GM12878 (cell line): ENCODE measurements at regions not wholly inside any gene's neighbourhood (a gene's known extent, or its start where the extent isn't known, plus 50 kb on each side); places are given as distances from the start of the nearest gene placed in this dataset.

Source experiments
- ATAC-seq: fragments of 200-7000 bp; cut with Tn5 transposase; 3 replicates; pipeline ENCODE4 v1.9.1; 2020; ENCODE audit warnings: mild to moderate bottlenecking, moderate library complexity
- BruUV-seq: library from RNA; stranded (reverse); fragments of 400-500 nt; replicated peaks from 2 replicates; lab custom pipeline; 2021; lab: Mats Ljungman, UMichigan
- CTCF ChIA-PET: fragments of 300-600 bp; sonication (Branson Sonifier 250); formaldehyde crosslinking; extraction: SDS; loops from one replicate; lab custom pipeline; 2021; ENCODE audit warnings: inconsistent platforms; lab: Yijun Ruan, JAX
- POLR2A ChIA-PET: fragments of 350-600 bp; formaldehyde crosslinking; extraction: SDS; loops from one replicate; lab custom pipeline; 2021; ENCODE audit warnings: inconsistent platforms; lab: Charles Lee
- RAD21 ChIA-PET: fragments of 300-600 bp; sonication (Branson Sonifier 250); formaldehyde crosslinking; loops from one replicate; lab custom pipeline; 2023; ENCODE audit warnings: antibody characterized with exemption; ENCODE audit not compliant: unreplicated experiment; lab: Charles Lee
- SMC1A ChIA-PET: fragments of 300-600 bp; sonication (Branson Sonifier 250); formaldehyde crosslinking; loops from one replicate; lab custom pipeline; 2023; ENCODE audit not compliant: unreplicated experiment, uncharacterized antibody; lab: Charles Lee
- DNase-seq: peaks from one replicate; pipeline ENCODE4 v3.0.0-alpha.2; 2011; ENCODE audit warnings: low read depth, low spot score
- FAIRE-seq: peaks from 3 replicates; lab custom pipeline; 2011; peaks lifted over from hg19 to GRCh38; lab: Jason Lieb, UNC
- H2AFZ ChIP-seq: 2 replicates; pipeline ENCODE4 v1.6.0; 2011; ENCODE audit warnings: low read depth, low read length, control low read depth; ENCODE audit not compliant: control insufficient read depth
- H3K27ac ChIP-seq: 2 replicates; pipeline ENCODE4 v1.5.1; 2011; ENCODE audit warnings: control low read depth; ENCODE audit not compliant: control insufficient read depth, insufficient read depth
- H3K27me3 ChIP-seq, 2 experiments: replicated peaks in 1 of 2; 2 replicates each; pipeline versions ENCODE4 v1.6.0 to v1.6.1; 2011; ENCODE audit warnings: low read length in 1 of 2; ENCODE audit not compliant: control insufficient read depth in 2 of 2, insufficient read depth in 2 of 2
- H3K36me3 ChIP-seq, 2 experiments: 2 replicates each; pipeline ENCODE4 v1.5.1; 2011; ENCODE audit warnings: low read length in 1 of 2; ENCODE audit not compliant: control insufficient read depth in 2 of 2, insufficient read depth in 2 of 2
- H3K4me1 ChIP-seq: 2 replicates; pipeline ENCODE4 v1.6.1; 2011; ENCODE audit warnings: mild to moderate bottlenecking, low read length, moderate library complexity, mixed read lengths; ENCODE audit not compliant: control insufficient read depth, insufficient read depth
- H3K4me2 ChIP-seq: 2 replicates; pipeline ENCODE4 v1.6.0; 2011; ENCODE audit warnings: control low read depth; ENCODE audit not compliant: control insufficient read depth, insufficient read depth
- H3K4me3 ChIP-seq: fragments of 200-600 bp; sonication (generic); 2 replicates; pipeline ENCODE4 v1.5.1; 2016
- H3K79me2 ChIP-seq: 2 replicates; pipeline ENCODE4 v1.6.0; 2011; ENCODE audit warnings: low read length; ENCODE audit not compliant: control insufficient read depth, insufficient read depth
- H3K9ac ChIP-seq: 2 replicates; pipeline ENCODE4 v1.8.0; 2011; ENCODE audit warnings: low read length, control low read depth, mixed read lengths; ENCODE audit not compliant: control insufficient read depth, insufficient read depth
- H3K9me3 ChIP-seq: replicated peaks from 3 replicates; pipeline ENCODE4 v1.5.1; 2011; ENCODE audit warnings: mild to moderate bottlenecking, low read length; ENCODE audit not compliant: control insufficient read depth, insufficient read depth
- H4K20me1 ChIP-seq: 2 replicates; pipeline ENCODE4 v1.6.0; 2011; ENCODE audit not compliant: control insufficient read depth, insufficient read depth
- ESRRA ChIP-seq: IDR thresholded peaks from 2 replicates; pipeline ENCODE4 v1.6.1; 2012; ENCODE audit warnings: mild to moderate bottlenecking, low read length, improper control_type of control experiment
- ETV6 ChIP-seq, 2 experiments: fragments of 450-650 bp in 1 of 2; IDR thresholded peaks in 1 of 2; conservative IDR thresholded peaks in 1 of 2; 2 replicates each; pipeline ENCODE4 v1.6.1; 2014; ENCODE audit warnings: antibody characterized with exemption in 1 of 2, borderline replicate concordance in 1 of 2, low read depth in 1 of 2, mild to moderate bottlenecking in 1 of 2, moderate library complexity in 1 of 2
- MEF2A ChIP-seq: IDR thresholded peaks from 2 replicates; pipeline ENCODE4 v1.6.1; 2011; ENCODE audit warnings: low read depth, mild to moderate bottlenecking, low read length, moderate library complexity; ENCODE audit not compliant: insufficient read depth
- MEF2B ChIP-seq: fragments of 450-650 bp; IDR thresholded peaks from 2 replicates; pipeline ENCODE4 v1.6.1; 2018; ENCODE audit warnings: mild to moderate bottlenecking, moderate library complexity; ENCODE audit not compliant: partially characterized antibody, poor library complexity, severe bottlenecking
- NR2C2 ChIP-seq: IDR thresholded peaks from 2 replicates; pipeline ENCODE4 v1.6.1; 2011; ENCODE audit warnings: borderline replicate concordance, low read depth; ENCODE audit not compliant: control insufficient read depth, insufficient read length
- PAX5 ChIP-seq: IDR thresholded peaks from 2 replicates; pipeline ENCODE4 v1.6.1; 2011; ENCODE audit warnings: low read depth, low read length, borderline replicate concordance
- RAD51 ChIP-seq: fragments of 450-650 bp; IDR thresholded peaks from 2 replicates; pipeline ENCODE4 v1.6.1; 2016; ENCODE audit warnings: moderate library complexity, mild to moderate bottlenecking, inconsistent platforms
- SP1 ChIP-seq: IDR thresholded peaks from one replicate; pipeline ENCODE4 v1.6.1; 2011; ENCODE audit warnings: low read depth, low read length
- ZNF384 ChIP-seq: IDR thresholded peaks from 2 replicates; pipeline ENCODE4 v1.6.1; 2012; ENCODE audit warnings: low read depth, mild to moderate bottlenecking, low read length, improper control_type of control experiment, borderline replicate concordance
- WGBS: methylation state at CpG from one replicate; pipeline ENCODE4 v1.1.6; 2016; ENCODE audit warnings: low lambda C conversion rate; ENCODE audit not compliant: insufficient replicate concordance, insufficient coverage; ENCODE audit errors: missing lambda C conversion rate; 5-methylcytosine and 5-hydroxymethylcytosine counted together
- in situ Hi-C: fragments of 300-500 bp; cut with MboI; formaldehyde crosslinking; loops from 9 replicates; pipeline ENCODE4 v1.14.3; 2018; ENCODE audit warnings: mixed read lengths
- intact Hi-C: fragments of 100-400 bp; cut with micrococcal nuclease; formaldehyde crosslinking; loops from one replicate; pipeline ENCODE4 v1.14.2; 2022; ENCODE audit not compliant: unreplicated experiment
- TF ChIP-seq, protein P1 (sequence below): IDR thresholded peaks from 2 replicates; pipeline ENCODE4 v1.6.1; 2011; ENCODE audit warnings: low read depth, mild to moderate bottlenecking, low read length, moderate library complexity, borderline replicate concordance; ENCODE audit errors: extremely low read depth
- TF ChIP-seq, protein P2 (sequence below): IDR thresholded peaks from 2 replicates; pipeline ENCODE4 v1.6.1; 2011; ENCODE audit warnings: mild to moderate bottlenecking, low read depth, low read length, moderate library complexity; ENCODE audit not compliant: insufficient replicate concordance

DNA sequence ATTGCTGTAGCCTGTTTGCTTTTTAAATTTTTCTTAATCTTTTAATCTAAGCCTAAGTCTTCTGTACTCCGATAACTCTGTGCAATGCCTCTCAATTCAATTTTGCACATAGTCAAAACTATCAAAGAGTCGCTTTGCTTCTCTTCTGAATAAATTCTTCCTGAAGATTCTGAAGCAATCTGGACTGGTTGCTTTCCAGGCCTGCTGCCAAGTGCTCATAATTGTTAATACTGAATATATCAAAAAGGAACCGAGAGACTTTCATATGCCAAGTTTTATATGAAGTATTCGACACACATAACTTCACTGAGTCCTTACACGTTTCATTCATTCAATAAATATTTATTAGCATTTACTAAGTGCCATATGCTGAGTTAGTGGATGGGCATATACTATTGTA lies 91.3 kb downstream of the EDNRB start:
- in situ Hi-C loops: no loop called here
- ChIA-PET RAD21 (no interaction called here), CTCF (no interaction called here), SMC1A (no interaction called here), POLR2A (no interaction called here)
- FAIRE-seq (no peak), DNase-seq (no peak), ATAC-seq (no peak)
- BruUV-seq: no TSS peak
- WGBS: 33% methylated on average over 5 of the region's 5 CpGs
- H3K4me3 ChIP-seq: no peak overlapping the region
- TF ChIP-seq NR2C2 (no peak), ESRRA (no peak), RAD51 (no peak), MEF2B (no peak), SP1 (no peak), MEF2A (no peak), ZNF384 (no peak), PAX5 (no peak), ETV6 (conservative IDR thresholded peaks at IDR 0.05 in 1 of 2, IDR thresholded peaks at IDR 0.05 in 1 of 2; ENCODE audit: borderline replicate concordance in 1 of 2, low read depth in 1 of 2) (no peak)
- TF ChIP-seq, protein P1, sequence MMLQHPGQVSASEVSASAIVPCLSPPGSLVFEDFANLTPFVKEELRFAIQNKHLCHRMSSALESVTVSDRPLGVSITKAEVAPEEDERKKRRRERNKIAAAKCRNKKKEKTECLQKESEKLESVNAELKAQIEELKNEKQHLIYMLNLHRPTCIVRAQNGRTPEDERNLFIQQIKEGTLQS: no peak
- TF ChIP-seq, protein P2, sequence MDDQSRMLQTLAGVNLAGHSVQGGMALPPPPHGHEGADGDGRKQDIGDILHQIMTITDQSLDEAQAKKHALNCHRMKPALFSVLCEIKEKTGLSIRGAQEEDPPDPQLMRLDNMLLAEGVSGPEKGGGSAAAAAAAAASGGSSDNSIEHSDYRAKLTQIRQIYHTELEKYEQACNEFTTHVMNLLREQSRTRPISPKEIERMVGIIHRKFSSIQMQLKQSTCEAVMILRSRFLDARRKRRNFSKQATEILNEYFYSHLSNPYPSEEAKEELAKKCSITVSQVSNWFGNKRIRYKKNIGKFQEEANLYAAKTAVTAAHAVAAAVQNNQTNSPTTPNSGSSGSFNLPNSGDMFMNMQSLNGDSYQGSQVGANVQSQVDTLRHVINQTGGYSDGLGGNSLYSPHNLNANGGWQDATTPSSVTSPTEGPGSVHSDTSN: no peak
- H3K79me2 ChIP-seq: no peaks in the 10 kb centered on the region
- no peaks in the 10 kb centered on the region for H3K27me3 ChIP-seq
- H3K27ac ChIP-seq: no peak overlapping the region
- no peaks in the 10 kb centered on the region for H4K20me1 ChIP-seq
- no peaks in the 10 kb centered on the region for H3K4me1 ChIP-seq
- no peak overlapping the region for H3K9ac ChIP-seq
- H3K9me3 ChIP-seq: no peaks in the 10 kb centered on the region
- H3K36me3 ChIP-seq: no peaks in the 10 kb centered on the region
- no peak overlapping the region for H2AFZ ChIP-seq
- intact Hi-C loops: no loop called here
- H3K4me2 ChIP-seq: no peak overlapping the region
